A673 (cell line): ENCODE measurements at regions not wholly inside any gene's neighbourhood (a gene's known extent, or its start where the extent isn't known, plus 50 kb on each side); places are given as distances from the start of the nearest gene placed in this dataset.

Experiments
- EZH2 ChIP-seq: fragments of 200-600 bp; sonication (generic); IDR thresholded peaks from 2 replicates; pipeline ENCODE4 v1.6.1; 2017; ENCODE audit warnings: borderline replicate concordance, low read depth, mild to moderate bottlenecking, mixed read lengths, antibody characterized with exemption, low read length; ENCODE audit not compliant: poor library complexity, severe bottlenecking
- TF ChIP-seq, protein P1 (sequence below): fragments of 300-800, 200-600 bp; sonication (generic); conservative IDR thresholded peaks from 2 replicates; pipeline ENCODE4 v1.5.1; 2017; ENCODE audit warnings: low read depth, mild to moderate bottlenecking, antibody characterized with exemption, low read length, moderate library complexity, mixed read lengths

DNA sequence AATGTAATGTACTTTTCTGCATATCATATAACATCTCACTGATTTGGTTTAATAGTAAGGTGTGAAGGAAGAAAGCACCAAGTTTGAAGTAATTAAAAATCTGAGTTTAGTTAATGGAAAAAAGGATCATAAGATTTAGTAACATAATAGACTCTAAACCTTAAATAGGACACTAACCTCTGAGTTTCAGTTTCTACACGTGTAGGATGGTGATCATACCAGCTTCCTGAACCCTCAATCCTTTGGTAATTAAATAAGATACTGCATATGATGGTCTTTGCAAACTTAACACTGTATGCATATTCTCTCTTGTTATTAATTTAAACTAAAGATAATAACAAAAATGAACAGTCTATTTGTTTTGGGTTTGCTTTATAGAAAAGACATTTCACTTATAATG, 216.8 kb downstream of the NUP35 start:
- TF ChIP-seq, protein P1, sequence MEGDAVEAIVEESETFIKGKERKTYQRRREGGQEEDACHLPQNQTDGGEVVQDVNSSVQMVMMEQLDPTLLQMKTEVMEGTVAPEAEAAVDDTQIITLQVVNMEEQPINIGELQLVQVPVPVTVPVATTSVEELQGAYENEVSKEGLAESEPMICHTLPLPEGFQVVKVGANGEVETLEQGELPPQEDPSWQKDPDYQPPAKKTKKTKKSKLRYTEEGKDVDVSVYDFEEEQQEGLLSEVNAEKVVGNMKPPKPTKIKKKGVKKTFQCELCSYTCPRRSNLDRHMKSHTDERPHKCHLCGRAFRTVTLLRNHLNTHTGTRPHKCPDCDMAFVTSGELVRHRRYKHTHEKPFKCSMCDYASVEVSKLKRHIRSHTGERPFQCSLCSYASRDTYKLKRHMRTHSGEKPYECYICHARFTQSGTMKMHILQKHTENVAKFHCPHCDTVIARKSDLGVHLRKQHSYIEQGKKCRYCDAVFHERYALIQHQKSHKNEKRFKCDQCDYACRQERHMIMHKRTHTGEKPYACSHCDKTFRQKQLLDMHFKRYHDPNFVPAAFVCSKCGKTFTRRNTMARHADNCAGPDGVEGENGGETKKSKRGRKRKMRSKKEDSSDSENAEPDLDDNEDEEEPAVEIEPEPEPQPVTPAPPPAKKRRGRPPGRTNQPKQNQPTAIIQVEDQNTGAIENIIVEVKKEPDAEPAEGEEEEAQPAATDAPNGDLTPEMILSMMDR = no peak
- no peak for TF ChIP-seq EZH2
